Rectal smooth muscle tissue (tissue), 1 donor: ENCODE measurements at regions not wholly inside any gene's neighbourhood (a gene's known extent, or its start where the extent isn't known, plus 50 kb on each side); places are given as distances from the start of the nearest gene placed in this dataset.
"Not testable (repeated sequence)": the region's sequence is repeated elsewhere in the genome, so short reads cannot be mapped to it uniquely, and the experiment has no call there.

Experiments used
- H3K27ac ChIP-seq: one replicate; pipeline ENCODE4 v1.7.0; 2013; ENCODE audit warnings: low read depth, low read length, inconsistent platforms
- H3K27me3 ChIP-seq: one replicate; pipeline ENCODE4 v1.7.0; 2013; ENCODE audit warnings: low read length; ENCODE audit not compliant: control insufficient read depth, insufficient read depth
- H3K36me3 ChIP-seq: one replicate; pipeline ENCODE4 v1.7.0; 2013; ENCODE audit warnings: low read length; ENCODE audit not compliant: control insufficient read depth, insufficient read depth
- H3K4me1 ChIP-seq: one replicate; pipeline ENCODE4 v1.7.0; 2013; ENCODE audit warnings: low read length; ENCODE audit not compliant: control insufficient read depth, insufficient read depth
- H3K4me3 ChIP-seq: one replicate; pipeline ENCODE4 v1.7.0; 2013; ENCODE audit warnings: low read length
- H3K9ac ChIP-seq: one replicate; pipeline ENCODE4 v1.7.0; 2013; ENCODE audit warnings: low read length

GRCh38 chr1:222196736-222197135, 351.2 kb downstream of the HHIPL2 start:
- H3K9ac ChIP-seq: no peak overlapping the region
- H3K36me3 ChIP-seq: no peaks in the 10 kb centered on the region
- H3K27me3 ChIP-seq: no peaks in the 10 kb centered on the region
- no peak overlapping the region for H3K4me3 ChIP-seq
- no peak overlapping the region for H3K27ac ChIP-seq
- H3K4me1 ChIP-seq: no peaks in the 10 kb centered on the region

GRCh38 chr1:222196288-222196687, 351.6 kb downstream of the HHIPL2 start:
- no peaks in the 10 kb centered on the region for H3K4me1 ChIP-seq
- no peak overlapping the region for H3K27ac ChIP-seq

GRCh38 chr1:222195857-222196256, 352.0 kb downstream of the HHIPL2 start:
- Histone ChIP-seq H3K36me3 (no peaks in the 10 kb centered on the region), H3K4me3 (no peak overlapping the region), H3K27ac (no peak overlapping the region), H3K4me1 (no peaks in the 10 kb centered on the region), H3K9ac (no peak overlapping the region), H3K27me3 (no peaks in the 10 kb centered on the region)

More at GRCh38 chr1:222196288-222196687, 351.6 kb downstream of the HHIPL2 start:
- Histone ChIP-seq H3K27me3 (no peaks in the 10 kb centered on the region), H3K9ac (no peak overlapping the region), H3K4me3 (no peak overlapping the region), H3K36me3 (no peaks in the 10 kb centered on the region)

- H3K36me3 ChIP-seq: no peaks in the 10 kb centered on the region
- no peak overlapping the region for H3K9ac ChIP-seq
- no peaks in the 10 kb centered on the region for H3K27me3 ChIP-seq
- no peak overlapping the region for H3K27ac ChIP-seq
- no peaks in the 10 kb centered on the region for H3K4me1 ChIP-seq
- no peak overlapping the region for H3K4me3 ChIP-seq
Observed at GRCh38 chr1:222189218-222189617, 358.7 kb downstream of the HHIPL2 start.

GRCh38 chr1:222187566-222188332, 360.2 kb downstream of the HHIPL2 start:
- H3K9ac ChIP-seq: no peak overlapping the region
- H3K27ac ChIP-seq: no peak overlapping the region
- no peaks in the 10 kb centered on the region for H3K27me3 ChIP-seq

GRCh38 chr1:222182641-222183040, 365.3 kb downstream of the HHIPL2 start:
- H3K27ac ChIP-seq: no peak overlapping the region
- H3K36me3 ChIP-seq: no peaks in the 10 kb centered on the region
- H3K4me3 ChIP-seq: no peak overlapping the region
- H3K4me1 ChIP-seq: no peaks in the 10 kb centered on the region
- H3K9ac ChIP-seq: no peak overlapping the region
- H3K27me3 ChIP-seq: no peaks in the 10 kb centered on the region

More at GRCh38 chr1:222187566-222188332, 360.2 kb downstream of the HHIPL2 start:
- Histone ChIP-seq H3K36me3 (no peaks in the 10 kb centered on the region), H3K4me3 (no peak overlapping the region), H3K4me1 (no peaks in the 10 kb centered on the region)

GRCh38 chr1:222181191-222181590, 366.7 kb downstream of the HHIPL2 start:
- H3K4me3 ChIP-seq: no peak overlapping the region
- H3K36me3 ChIP-seq: no peaks in the 10 kb centered on the region
- H3K9ac ChIP-seq: no peak overlapping the region
- no peak overlapping the region for H3K27ac ChIP-seq
- no peaks in the 10 kb centered on the region for H3K27me3 ChIP-seq
- no peaks in the 10 kb centered on the region for H3K4me1 ChIP-seq

- H3K36me3 ChIP-seq, H3K4me3 ChIP-seq, H3K27me3 ChIP-seq, H3K9ac ChIP-seq, H3K4me1 ChIP-seq, H3K27ac ChIP-seq: not testable (repeated sequence)
Observed at GRCh38 chr1:222177496-222177895, 370.4 kb downstream of the HHIPL2 start.

GRCh38 chr1:222171005-222171404, 376.9 kb downstream of the HHIPL2 start:
- Histone ChIP-seq H3K27ac (no peak overlapping the region), H3K4me3 (no peak overlapping the region), H3K4me1 (no peaks in the 10 kb centered on the region), H3K27me3 (no peaks in the 10 kb centered on the region), H3K36me3 (no peaks in the 10 kb centered on the region), H3K9ac (no peak overlapping the region)

- H3K27ac ChIP-seq: no peak overlapping the region
- H3K27me3 ChIP-seq: no peaks in the 10 kb centered on the region
- H3K4me3 ChIP-seq: no peak overlapping the region
- H3K4me1 ChIP-seq: no peaks in the 10 kb centered on the region
- H3K9ac ChIP-seq: no peak overlapping the region
- H3K36me3 ChIP-seq: no peaks in the 10 kb centered on the region
Observed at GRCh38 chr1:222168621-222169020, 379.3 kb downstream of the HHIPL2 start.

- Histone ChIP-seq H3K9ac (no peak overlapping the region), H3K36me3 (no peaks in the 10 kb centered on the region), H3K4me1 (no peaks in the 10 kb centered on the region), H3K27me3 (no peaks in the 10 kb centered on the region), H3K4me3 (no peak overlapping the region), H3K27ac (no peak overlapping the region)
Observed at GRCh38 chr1:222167896-222168295, 380.0 kb downstream of the HHIPL2 start.

- H3K27ac ChIP-seq: no peak overlapping the region
- H3K4me1 ChIP-seq: no peaks in the 10 kb centered on the region
- no peak overlapping the region for H3K9ac ChIP-seq
- H3K27me3 ChIP-seq: no peaks in the 10 kb centered on the region
- H3K36me3 ChIP-seq: no peaks in the 10 kb centered on the region
- no peak overlapping the region for H3K4me3 ChIP-seq
Observed at GRCh38 chr1:222167111-222167510, 380.8 kb downstream of the HHIPL2 start.

- Histone ChIP-seq H3K4me1 (no peaks in the 10 kb centered on the region), H3K27me3 (no peaks in the 10 kb centered on the region), H3K9ac (no peak overlapping the region), H3K36me3 (no peaks in the 10 kb centered on the region), H3K27ac (no peak overlapping the region), H3K4me3 (no peak overlapping the region)
Observed at GRCh38 chr1:222165629-222166028, 382.3 kb downstream of the HHIPL2 start.
